ENCODE measurements at regions not wholly inside any gene's neighbourhood (a gene's known extent, or its start where the extent isn't known, plus 50 kb on each side); places are given as distances from the start of the nearest gene placed in this dataset.
A peak's percentile ranks its signal among the peaks of the same experiment; 100 is the strongest.
"Not testable (repeated sequence)": the region's sequence is repeated elsewhere in the genome, so short reads cannot be mapped to it uniquely, and the experiment has no call there.

DNA sequence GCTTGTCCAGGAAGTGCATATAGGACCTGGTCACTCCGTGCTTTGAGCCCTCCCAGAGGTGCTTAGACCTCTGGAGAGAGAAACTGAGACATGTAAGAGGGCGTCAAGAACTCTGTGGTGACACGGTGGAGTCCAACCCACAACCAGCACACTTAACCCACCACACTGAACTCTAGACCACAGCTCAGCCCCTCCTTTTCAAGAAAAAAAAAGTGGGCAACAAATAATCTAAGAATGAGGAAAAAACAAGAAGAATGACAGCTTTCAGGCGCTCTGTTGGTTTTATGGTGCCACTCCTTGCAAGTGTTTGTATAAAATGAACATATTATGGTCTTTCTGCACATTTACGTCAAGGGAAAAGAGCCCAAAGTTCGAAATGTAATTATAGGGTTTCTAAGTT, 50.2 kb upstream of the SNAPC3 start:
- DNase-seq, result no peak

- no peak for DNase-seq
Observed at GRCh38 chr9:15371448-15371845, 51.2 kb upstream of the SNAPC3 start.

GRCh38 chr9:15370466-15371447, 51.9 kb upstream of the SNAPC3 start:
- no peak for DNase-seq

- DNase-seq, result no peak
Observed at GRCh38 chr9:15369871-15370270, 52.8 kb upstream of the SNAPC3 start.

DNA sequence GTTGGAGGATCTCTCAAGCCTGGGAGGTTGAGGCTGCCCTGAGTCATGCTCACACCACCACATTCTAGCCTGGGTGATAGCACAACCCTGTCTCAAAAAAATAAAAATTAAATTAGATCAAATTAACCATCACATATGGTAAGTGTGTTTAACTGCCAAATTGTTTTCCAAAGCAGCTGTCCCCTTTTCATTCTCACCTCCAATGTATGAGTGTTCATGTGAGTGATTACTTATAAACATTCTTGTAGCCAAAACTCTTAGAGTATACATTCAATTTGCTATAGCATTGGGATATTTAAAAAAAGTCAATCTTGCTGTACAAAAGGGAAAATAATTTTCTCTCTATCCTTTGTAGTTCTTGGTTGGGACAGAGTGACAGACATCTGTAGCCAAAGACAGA, 53.4 kb upstream of the SNAPC3 start:
- no peak for DNase-seq

- DNase-seq, result not testable (repeated sequence)
Observed at GRCh38 chr9:15364975-15365553, 57.6 kb upstream of the SNAPC3 start.

- no peak for DNase-seq
Observed at GRCh38 chr9:15361737-15362136, 54.7 kb upstream of the TTC39B start.

GRCh38 chr9:15357050-15357653, 50.1 kb upstream of the TTC39B start:
- DNase-seq, result peak; percentile 36 to 38
